ENCODE measurements at regions not wholly inside any gene's neighbourhood (a gene's known extent, or its start where the extent isn't known, plus 50 kb on each side); places are given as distances from the start of the nearest gene placed in this dataset.

- TF ChIP-seq CTCF (IDR thresholded peaks at IDR 0.05) (no peak), POLR2A (IDR thresholded peaks at IDR 0.05) (no peak), POLR2AphosphoS5 (IDR thresholded peaks at IDR 0.05) (no peak)
Measured at GRCh38 chr21:26379561-26379960, 193.5 kb downstream of the CYYR1 start.

Measured in breast epithelium (tissue), 3 donors.